D341Med (cell line): ENCODE measurements at regions not wholly inside any gene's neighbourhood (a gene's known extent, or its start where the extent isn't known, plus 50 kb on each side); places are given as distances from the start of the nearest gene placed in this dataset.
A peak's percentile ranks its signal among the peaks of the same experiment; 100 is the strongest.
"Not testable (repeated sequence)": the region's sequence is repeated elsewhere in the genome, so short reads cannot be mapped to it uniquely, and the experiment has no call there.

ENCODE experiments used
- DNase-seq: peaks from one replicate; pipeline ENCODE4 v3.0.0; 2012; ENCODE audit warnings: low spot score

GRCh38 chr10:35896001-35896400 lies 253.9 kb upstream of the FZD8 start:
- DNase-seq, result no peak

- no peak for DNase-seq
Observed at GRCh38 chr10:35895331-35895730, 253.2 kb upstream of the FZD8 start.

- no peak for DNase-seq
Observed at GRCh38 chr10:35892526-35892925, 250.4 kb upstream of the FZD8 start.

- DNase-seq, result no peak
Observed at GRCh38 chr10:35890676-35891495, 248.8 kb upstream of the FZD8 start.

GRCh38 chr10:35889971-35890675 lies 248.0 kb upstream of the FZD8 start:
- DNase-seq, result no peak

- no peak for DNase-seq
Observed at GRCh38 chr10:35889226-35889625, 247.1 kb upstream of the FZD8 start.

- no peak for DNase-seq
Observed at GRCh38 chr10:35888400-35888799, 246.3 kb upstream of the FZD8 start.

GRCh38 chr10:35887685-35888084 lies 245.6 kb upstream of the FZD8 start:
- DNase-seq, result no peak

- peak; percentile 55 for DNase-seq
Observed at GRCh38 chr10:35885076-35885475, 243.0 kb upstream of the FZD8 start.

GRCh38 chr10:35884657-35885071 lies 242.6 kb upstream of the FZD8 start:
- peak; percentile 54 for DNase-seq

GRCh38 chr10:35882422-35883150 lies 240.5 kb upstream of the FZD8 start:
- no peak for DNase-seq

- no peak for DNase-seq
Observed at GRCh38 chr10:35881320-35881719, 239.2 kb upstream of the FZD8 start.

- no peak for DNase-seq
Observed at GRCh38 chr10:35876248-35876647, 234.2 kb upstream of the FZD8 start.

GRCh38 chr10:35875016-35875676 lies 233.1 kb upstream of the FZD8 start:
- no peak for DNase-seq

- no peak for DNase-seq
Observed at GRCh38 chr10:35874311-35875015, 232.4 kb upstream of the FZD8 start.

GRCh38 chr10:35872671-35873070 lies 230.6 kb upstream of the FZD8 start:
- no peak for DNase-seq

GRCh38 chr10:35870665-35871310 lies 228.7 kb upstream of the FZD8 start:
- no peak for DNase-seq

- not testable (repeated sequence) for DNase-seq
Observed at GRCh38 chr10:35858676-35859283, 216.7 kb upstream of the FZD8 start.

- DNase-seq, result no peak
Observed at GRCh38 chr10:35857860-35858259, 215.8 kb upstream of the FZD8 start.

- no peak for DNase-seq
Observed at GRCh38 chr10:35855155-35855947, 213.3 kb upstream of the FZD8 start.
